ENCODE measurements at regions not wholly inside any gene's neighbourhood (a gene's known extent, or its start where the extent isn't known, plus 50 kb on each side); places are given as distances from the start of the nearest gene placed in this dataset.

DNA sequence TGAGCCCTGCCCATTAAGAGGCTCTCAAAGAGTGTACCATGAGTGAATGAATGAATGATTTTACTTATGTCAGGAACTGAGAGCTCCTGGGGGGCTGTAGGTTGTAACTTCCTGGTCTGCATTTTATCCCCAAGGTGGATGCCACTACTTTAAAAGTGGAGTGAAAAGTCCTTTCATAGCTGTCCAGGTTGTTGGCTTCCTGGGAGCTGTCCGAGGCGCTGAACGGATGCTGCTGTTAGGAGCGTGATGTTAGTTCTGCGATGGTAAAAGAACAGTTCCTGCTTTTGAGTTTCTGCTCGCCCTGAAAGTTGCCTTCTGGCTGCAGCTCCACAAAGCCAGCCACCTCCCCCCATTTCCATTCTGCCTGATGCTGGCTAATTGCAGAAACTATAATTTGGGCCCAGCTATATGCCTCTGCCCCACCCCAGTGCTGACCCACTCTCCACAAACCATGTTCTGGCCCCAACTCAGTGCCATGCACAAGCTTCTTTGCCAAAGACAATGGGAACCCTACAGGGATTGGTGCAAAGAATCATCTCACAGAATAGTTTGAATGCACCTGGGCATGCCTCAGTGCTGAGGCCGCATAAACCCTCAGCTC lies 330.9 kb upstream of the CDH4 start:
- DNase-seq, result no peak

DNA sequence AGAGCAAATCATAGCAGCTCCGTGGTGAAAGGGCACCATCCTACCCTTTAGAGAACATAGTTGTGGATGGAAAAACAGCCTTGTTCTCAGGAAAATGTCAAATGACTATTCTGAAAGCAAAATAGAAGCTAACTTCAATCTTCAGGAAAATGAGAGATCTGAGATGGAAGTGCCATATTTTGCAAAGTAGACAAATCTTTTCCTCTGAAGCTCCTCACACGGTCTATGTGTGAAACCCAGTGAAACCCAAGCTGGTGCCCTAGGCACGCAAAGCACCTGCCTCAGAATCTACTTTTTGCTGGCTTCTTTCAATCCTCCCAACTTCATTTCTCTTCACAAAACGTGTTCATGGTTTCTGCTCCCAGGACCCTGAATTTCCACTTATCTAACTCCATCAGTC lies 325.2 kb upstream of the CDH4 start:
- DNase-seq, result no peak

DNA sequence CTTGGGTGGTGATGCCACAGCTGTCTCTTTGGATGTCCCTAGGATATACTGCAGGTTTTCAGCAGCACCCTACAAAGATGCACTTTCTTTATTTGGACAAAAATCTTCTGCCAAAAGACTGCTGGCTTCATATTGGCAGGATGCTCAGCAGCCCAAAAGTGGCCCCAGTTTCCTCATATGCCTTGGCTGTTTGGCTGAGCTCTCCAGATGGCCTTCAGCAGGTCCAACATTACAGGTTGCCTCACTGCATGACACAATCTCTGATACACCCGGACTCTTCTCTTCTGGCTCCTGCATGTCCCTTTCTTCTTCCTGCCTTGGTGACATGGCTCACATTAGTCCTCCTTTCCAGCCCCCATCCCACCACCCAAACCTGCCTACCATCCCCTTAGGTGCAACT lies 323.7 kb upstream of the CDH4 start:
- no peak for DNase-seq

DNA sequence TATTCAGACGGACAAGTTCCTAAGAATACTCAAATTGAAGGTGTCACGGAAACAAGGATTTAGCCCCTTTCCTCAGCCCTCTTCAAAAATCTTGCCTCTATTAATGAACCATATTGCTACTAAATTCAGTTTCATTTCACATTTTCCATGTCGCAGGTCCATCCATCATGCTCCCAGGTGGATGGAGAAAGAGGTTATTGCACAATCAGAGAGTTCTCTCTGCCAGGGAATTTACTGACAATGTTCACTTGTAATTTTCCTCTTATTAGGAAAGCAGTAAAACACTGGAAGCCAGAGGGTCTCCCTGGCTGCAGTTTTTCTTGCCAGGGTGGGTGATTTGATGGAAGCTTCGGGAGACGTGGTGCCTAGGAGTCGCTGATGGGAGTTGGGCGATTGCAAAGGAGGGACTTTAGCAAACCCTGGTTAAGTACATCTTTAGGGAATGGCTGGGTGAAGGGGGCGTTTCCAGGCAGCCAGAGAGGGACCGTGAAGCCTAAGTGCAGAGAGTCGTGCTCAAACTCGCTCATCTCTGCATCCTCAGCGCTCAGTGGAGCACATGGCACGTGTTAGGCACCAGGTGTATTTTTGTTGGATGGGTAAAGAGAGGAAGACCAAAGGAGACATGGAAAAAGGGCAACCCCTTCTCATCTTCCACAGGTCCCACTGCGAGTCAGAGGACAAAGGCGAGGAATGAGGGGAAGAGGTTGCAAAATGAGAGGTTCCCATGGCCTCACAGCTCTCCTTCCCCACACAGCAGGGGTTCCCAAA lies 321.9 kb upstream of the CDH4 start:
- no peak for DNase-seq

DNA sequence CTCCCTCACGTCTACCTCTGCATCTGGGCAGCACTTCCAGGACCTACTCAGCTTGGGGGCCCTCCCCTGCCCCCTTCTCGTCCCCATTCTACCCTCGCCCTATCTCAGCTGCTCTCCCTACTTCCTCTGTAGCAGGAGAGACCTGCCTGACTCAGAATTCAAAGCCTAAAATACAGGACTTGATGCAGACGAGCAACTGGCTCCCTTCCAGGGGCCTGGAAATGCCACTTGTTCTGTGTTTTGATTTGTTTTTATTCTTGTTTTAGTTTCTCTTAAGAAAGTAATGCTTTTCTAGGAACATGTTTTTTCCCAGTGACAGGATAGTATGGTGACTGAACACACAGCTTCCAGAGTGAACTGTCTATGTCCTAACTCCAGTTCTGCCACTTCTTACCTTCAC lies 320.4 kb upstream of the CDH4 start:
- DNase-seq, result no peak

DNA sequence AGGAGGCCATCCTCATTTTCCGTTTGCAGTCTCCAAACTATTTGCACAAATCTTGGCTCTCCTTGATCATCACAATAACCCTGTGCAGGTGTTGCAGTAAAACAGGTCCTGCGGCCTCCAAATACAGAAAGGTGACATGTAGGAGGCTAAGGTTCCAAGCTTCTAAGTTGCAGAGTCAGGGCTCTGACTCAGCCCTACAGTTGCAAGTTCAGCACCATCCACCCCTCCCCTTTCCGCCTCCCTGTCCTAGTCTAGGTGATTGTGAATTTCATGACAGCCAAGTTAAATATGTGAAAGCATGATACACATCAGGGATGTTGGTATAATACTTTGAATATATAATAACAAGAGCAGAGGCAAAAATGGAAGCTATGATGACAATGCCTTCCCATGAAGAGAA lies 317.3 kb upstream of the CDH4 start:
- DNase-seq, result no peak

DNA sequence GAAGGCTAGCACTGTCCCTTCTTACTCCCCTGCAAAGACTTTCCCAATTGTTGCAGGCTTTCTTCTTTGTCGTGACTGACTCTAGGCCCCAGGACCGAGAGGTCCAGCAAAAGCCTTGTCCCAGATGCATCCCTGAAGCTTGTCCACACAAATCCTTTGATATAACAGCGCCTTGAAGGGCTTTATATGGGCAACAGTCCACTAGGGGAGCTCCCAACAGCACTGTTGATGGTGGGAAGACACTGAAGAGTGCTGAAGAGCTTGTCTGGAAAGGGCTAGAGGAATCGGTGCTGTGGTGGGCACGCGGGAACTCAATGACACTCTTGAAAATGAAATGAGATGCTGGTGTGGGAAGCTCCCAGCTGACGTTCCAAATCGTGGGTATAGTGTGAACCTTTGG lies 316.1 kb upstream of the CDH4 start:
- no peak for DNase-seq

DNA sequence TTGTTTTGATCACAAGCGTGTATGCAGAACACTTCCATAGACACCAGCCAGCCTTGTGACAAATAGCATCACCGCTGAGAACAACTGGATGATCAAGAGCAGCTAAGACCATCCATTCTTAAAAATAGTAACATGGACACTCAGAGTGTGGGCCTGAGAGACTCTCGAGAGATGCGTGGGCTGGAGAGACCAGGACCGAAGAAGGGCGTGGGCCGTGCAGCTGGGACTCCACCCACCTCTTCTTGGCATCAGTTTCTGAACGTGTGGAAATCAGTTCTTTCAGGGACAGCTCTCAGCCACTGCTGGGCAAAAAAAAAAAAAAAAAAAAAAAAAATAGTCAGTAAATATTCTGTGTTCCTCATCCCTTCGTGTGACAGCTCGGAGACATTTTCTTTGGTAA lies 314.5 kb upstream of the CDH4 start:
- DNase-seq, result no peak

DNA sequence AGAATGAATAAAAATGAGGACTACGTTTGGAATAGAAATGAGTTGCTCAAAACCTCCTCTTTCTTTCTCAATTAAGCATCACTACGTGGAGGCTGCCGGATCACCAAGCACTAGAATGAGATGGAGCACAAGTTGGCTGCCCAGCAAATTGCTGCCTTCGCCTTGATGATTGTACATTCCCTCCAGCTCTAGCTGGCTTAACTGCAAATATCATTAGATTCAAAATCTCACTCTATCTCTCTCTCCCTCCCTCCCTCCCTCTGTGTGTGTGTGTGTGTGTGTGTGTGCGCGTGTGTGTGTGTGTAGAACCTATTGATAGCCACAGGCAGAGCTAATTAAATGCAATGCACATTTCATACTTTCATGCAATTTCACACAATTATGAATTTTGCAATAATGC lies 310.7 kb upstream of the CDH4 start:
- DNase-seq, result no peak

DNA sequence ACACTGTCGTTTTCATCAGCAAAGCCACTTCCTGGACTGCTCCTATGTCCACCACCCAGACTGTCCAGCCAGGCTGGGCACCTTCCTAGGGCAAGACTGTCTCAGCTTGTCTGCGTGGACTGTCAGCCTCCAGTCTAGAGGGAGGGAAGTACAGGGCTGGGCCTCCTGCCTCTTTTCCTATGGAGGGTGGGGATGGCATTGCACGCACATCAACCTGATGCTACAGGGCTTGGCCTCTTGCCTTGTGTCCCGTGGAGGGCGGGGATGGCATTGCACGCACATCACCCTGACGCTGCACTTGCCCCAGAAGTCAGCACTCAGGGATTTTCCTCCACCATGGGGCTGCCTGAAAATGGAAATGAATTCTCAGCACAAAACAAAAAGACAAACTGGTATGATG lies 304.2 kb upstream of the CDH4 start:
- no peak for DNase-seq

DNA sequence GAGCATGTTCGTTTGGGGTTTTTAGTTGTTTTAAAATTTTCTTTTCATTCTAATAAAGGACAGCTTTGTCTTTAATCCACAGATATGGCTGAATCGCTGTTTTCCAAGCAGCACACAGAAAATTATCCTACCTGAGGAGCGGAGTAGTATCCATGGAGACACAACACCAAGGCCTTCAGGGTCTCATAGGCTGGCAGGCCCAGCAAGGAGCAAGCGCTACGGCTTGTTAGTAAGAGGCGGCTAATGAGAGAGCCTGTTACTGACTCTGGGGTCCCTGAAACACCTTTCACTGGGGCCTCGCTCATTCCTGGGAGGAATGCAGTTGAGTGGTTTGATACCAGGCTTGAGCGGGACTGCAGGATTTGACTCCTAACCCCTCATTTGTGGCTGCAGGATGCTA lies 303.8 kb upstream of the CDH4 start:
- DNase-seq, result no peak

DNA sequence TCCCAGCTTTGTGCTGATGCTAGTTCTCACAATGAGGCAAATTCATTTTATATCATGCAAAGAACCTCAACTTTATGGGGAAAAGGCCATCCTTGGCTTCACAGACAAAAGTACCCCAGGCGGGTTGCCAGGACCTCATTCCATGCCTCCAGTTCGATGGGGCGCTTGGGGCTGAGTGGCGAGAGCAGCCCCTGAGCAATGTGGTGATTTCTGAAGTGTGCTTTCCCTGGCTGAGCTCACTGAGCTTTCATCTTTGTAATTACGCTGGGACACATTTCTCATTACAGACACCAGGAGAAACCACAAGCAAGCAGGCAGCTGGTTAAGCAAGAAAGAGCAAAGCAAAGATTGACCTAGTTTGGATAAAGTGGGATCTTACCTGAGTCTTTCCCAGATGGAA lies 301.5 kb upstream of the CDH4 start:
- DNase-seq, result no peak

DNA sequence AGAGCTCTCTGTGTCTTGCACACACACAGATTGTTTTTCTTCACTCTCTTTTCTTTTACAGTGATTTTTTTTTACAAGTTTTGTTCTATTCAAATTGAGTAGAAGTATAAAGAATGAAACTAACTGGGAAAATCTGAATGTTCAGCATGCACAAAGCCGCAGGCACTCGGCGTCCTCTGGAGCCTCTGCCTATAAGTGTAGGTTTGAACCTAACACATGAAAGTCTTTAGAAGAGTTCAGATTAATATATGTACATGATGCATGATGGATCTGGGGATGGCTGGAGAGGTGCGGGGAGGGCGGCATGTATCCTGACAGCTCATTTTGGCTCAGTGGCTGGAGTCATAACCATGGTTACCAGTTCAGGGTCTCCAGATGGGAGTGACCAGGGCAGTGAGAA lies 301.1 kb upstream of the CDH4 start:
- DNase-seq, result no peak

DNA sequence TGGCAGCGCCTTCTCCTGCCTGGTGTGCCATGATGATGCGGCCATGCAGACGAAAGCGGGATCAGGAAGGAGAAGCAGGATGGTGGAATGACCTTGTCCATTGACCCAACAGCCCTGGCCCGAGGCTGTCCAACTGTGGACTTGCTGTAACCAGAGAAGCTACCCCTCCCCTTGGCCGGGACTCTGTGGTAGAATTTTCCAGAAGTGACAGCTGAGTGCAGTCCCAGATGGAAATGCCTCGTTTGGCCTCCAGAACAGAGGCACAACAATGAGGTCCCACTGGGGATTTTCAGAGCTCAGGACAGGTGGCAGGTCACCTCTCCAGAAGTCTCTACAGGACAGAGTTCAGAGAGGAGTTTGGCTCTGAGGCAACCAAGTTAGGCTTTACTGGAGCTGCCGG lies 299.2 kb upstream of the CDH4 start:
- DNase-seq, result no peak

DNA sequence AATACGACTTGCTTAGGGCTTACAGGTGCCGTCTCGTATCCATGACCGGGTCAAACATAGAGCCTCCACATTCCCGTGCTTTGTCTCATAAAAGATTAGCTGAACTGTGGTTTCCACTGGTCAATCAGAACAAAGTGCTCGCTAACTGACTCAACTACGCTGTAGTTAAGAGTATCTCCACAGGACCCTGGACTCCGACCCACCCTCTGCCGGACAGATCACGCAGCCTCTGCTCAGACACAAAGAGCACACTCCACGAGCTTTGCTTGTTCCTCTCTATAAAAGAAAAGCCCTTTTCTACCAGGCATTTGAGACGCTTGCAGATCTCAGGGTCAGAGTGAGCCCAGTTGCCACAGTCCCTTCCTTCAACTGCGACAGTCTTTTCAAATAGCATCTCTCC lies 298.7 kb upstream of the CDH4 start:
- no peak for DNase-seq

DNA sequence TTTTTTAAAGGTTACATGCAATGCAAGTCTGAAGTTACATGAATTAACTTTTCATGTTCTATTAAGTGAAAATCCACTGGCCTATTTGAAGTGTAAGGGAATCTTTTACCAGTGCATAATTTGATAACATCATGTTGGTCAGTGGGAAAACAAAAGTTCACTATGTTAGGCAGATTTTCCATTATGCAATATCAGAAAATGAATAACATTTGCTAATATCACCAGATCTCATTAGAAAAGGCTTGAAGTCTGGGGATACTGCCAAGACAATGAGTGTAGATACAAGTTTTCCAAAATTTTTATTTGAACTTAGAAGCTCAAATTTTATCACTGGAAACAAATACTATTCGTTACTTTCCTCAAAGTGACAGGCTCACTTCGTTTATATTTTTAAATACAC lies 296.4 kb upstream of the CDH4 start:
- no peak for DNase-seq

DNA sequence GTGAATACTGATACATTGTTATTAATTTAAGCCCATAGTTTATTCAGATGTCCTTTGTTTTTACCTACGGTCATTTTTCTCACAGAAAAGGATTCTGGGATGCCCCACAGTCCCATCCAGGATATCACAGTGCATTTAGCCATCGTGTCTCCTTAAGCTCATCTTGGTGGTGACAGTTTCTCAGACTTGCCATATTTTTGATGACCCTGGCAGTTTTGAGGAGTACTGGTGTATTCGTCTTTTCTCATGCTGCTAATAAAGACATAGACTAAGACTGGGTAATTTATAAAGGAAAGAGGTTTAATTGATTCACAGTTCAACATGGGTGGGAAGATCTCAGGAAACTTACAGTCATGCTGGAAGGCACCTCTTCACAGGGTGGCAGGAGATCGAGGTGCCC lies 295.9 kb upstream of the CDH4 start:
- no peak for DNase-seq

DNA sequence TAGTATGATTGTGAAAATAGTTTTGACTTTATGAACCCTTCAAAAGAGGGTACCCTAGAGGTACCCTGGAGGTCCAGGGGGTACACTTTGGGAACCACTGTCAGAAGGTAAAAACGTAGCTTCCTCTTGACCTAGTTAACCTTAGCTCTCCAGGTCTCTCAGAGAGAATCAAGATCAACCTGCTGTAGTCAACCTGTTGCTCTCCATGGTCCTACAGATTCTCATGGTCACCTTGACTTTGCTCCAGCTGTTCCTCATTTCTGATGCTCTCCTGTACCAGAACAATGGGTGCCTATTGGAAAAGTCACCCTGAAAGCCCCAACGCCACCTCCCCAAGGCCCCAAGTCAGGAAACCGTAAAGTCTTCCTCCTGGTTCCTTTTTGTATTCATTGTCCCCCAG lies 294.4 kb upstream of the CDH4 start:
- DNase-seq, result no peak

DNA sequence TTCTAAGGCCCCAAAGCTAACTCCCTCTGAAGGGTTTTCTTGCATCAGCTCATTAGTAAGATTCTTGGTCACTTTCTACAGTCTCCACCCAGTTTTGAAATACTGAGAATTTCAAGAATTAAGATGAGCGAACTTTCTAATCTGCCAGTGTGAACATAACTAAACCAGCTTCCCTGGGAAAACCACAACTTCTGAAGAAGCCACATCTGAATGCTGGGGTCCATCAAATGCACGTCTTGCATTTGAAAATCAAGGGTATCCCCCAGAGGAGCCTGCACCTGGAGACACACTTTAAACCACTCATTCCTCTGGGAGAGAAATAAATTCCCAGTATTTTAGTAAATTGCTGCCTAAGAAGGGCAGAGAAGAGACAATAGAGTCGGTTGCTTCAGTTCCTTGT lies 292.1 kb upstream of the CDH4 start:
- DNase-seq, result no peak

DNA sequence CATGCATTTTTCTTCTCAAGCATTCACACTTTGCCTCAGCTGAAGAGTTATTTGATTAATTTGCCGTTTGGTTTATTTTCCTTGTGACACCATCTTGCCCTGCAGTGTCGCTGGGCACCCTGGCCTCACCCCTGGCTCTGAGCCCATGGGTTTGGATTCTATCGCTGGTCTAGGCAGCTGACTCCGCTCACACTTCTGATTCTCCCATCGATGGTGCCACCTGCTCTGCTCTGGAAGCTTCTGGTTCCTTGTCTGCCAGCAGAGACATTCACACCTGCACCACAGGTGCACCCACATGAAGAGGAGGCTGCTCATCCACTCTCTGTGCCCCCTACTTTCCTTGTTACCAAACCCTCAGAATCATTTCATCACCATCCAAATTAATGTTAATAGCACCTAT lies 291.6 kb upstream of the CDH4 start:
- no peak for DNase-seq

DNA sequence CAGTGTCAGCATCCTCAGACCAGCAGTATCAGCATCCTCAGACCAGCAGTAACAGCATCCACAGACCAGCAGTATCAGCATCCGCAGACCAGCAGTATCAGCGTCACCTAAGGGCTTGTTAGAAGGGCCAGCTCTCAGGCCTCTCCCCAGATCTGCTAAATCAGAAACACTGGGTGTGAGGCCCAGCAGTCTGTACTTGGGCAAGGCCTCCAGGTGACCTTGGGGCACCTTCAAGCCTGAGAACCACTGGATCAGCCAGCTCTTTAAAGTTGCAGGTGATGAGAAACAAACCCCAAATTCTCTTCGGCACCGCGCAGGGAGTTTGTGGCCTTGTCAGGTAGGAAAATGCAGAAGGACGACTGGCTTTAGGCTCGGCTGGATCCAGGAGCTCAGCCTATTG lies 290.5 kb upstream of the CDH4 start:
- DNase-seq, result no peak

DNA sequence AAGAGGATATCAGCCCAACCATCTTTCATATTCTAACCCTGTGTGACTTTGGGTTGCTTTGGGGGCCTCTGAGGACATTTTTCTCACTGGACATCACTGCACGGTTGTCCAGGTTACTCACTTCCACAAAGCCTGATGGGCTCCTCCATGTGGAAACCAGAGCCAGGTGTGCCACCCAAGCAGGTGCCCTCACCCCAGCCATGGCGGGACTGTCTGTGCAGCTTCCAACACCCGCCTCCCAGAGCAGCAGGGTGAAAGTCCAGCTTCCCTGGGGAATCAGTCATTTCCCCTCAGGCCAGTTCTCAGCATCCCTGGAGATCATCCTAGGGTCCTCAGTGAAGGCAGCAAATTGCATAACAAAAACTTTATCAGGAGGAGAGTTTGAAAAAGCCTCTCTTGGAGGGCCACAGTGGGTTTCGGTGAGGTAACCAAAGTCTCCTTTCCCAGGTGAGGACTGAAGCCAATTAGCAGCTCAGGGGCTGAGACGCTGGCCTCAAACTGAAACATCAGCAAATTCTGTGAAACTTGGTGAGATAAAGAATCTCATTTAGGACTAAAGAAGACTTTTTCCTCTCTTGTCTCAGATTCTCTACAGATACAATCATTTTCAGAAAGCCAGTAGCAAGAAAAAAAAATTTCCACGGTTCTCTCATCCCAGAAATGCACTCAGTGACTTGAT lies 289.6 kb upstream of the CDH4 start:
- no peak for DNase-seq

DNA sequence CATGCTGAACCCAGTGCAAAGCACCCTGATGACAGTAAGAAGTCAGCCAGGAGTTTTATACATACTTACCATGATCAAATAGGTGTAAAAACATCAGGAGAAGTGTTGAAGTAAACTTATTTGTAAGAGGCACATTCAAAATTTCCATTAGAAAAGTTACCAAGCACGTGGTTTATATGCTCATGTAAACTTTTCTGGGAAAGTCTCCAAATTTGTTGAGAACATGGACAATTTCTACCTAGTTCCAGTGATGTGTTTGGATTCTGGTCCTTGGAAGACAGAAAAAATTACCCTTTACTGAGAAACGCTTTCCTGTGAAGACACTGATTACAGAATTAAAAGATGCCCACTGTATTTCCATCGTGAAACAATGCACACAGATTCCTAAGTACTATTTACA lies 288.9 kb upstream of the CDH4 start:
- DNase-seq, result no peak

DNA sequence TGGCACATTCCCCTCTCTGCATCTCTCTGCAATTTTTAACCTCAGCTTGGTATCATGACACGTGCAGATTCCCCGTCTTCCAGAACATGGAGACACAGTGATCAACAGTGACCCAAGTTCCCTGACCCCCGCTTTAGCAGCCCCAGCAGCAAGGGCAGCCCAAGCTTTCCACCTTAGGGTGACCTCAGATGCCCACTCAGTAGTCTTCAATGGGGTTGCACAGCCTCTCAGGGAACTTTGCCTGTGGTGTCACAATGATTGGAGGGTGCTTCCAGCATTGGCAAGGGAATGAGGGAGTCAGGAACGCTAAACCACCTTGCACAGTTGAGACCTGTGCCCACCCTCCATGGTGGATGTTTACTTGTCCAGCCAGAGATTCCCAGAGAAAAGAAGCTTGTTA lies 287.1 kb upstream of the CDH4 start:
- no peak for DNase-seq

Data from right kidney (tissue), 1 donor.